Gastroesophageal sphincter (tissue), 3 donors: ENCODE measurements at regions not wholly inside any gene's neighbourhood (a gene's known extent, or its start where the extent isn't known, plus 50 kb on each side); places are given as distances from the start of the nearest gene placed in this dataset.

ENCODE experiments used
- POLR2A ChIP-seq, 2 donors: fragments of 450-650 bp; IDR thresholded peaks; one replicate each; pipeline ENCODE4 v1.6.1; 2017; ENCODE audit warnings: antibody characterized with exemption in 2 of 2, mild to moderate bottlenecking in 2 of 2, moderate library complexity in 1 of 2
- TF ChIP-seq, protein P1 (sequence below), 4 experiments: fragments of 200-600 bp in 2 of 4; fragments of 450-650 bp in 2 of 4; sonication (generic) in 1 of 4; IDR thresholded peaks; one replicate each; pipeline ENCODE4 v1.5.1; 2017 to 2019; ENCODE audit warnings: antibody characterized with exemption in 4 of 4, mild to moderate bottlenecking in 2 of 4, moderate library complexity in 2 of 4

DNA sequence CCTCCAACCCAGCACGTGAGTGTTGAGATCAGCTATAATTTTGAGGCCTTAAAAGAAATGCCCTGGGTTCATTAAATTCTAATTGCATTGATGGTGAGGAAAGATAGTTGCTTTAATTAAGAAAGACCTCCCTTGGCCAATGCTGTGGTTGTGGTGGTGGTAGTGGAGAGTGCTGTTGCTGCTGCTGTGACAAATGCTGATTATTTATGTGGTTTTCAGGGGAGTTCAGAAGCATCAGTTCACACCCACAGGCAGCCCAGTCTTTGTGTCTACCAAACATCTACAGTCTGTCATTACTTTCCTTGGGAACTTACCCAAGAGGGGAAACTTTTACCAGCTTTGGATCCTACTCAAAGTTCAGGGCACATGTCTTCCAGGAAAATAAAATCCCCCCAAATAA, 178.4 kb upstream of the PARP11 start:
- TF ChIP-seq POLR2A (IDR thresholded peaks at IDR 0.05): no peak
- TF ChIP-seq, protein P1, sequence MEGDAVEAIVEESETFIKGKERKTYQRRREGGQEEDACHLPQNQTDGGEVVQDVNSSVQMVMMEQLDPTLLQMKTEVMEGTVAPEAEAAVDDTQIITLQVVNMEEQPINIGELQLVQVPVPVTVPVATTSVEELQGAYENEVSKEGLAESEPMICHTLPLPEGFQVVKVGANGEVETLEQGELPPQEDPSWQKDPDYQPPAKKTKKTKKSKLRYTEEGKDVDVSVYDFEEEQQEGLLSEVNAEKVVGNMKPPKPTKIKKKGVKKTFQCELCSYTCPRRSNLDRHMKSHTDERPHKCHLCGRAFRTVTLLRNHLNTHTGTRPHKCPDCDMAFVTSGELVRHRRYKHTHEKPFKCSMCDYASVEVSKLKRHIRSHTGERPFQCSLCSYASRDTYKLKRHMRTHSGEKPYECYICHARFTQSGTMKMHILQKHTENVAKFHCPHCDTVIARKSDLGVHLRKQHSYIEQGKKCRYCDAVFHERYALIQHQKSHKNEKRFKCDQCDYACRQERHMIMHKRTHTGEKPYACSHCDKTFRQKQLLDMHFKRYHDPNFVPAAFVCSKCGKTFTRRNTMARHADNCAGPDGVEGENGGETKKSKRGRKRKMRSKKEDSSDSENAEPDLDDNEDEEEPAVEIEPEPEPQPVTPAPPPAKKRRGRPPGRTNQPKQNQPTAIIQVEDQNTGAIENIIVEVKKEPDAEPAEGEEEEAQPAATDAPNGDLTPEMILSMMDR (IDR thresholded peaks at IDR 0.05): no peak
